ENCODE measurements at regions not wholly inside any gene's neighbourhood (a gene's known extent, or its start where the extent isn't known, plus 50 kb on each side); places are given as distances from the start of the nearest gene placed in this dataset.

DNA sequence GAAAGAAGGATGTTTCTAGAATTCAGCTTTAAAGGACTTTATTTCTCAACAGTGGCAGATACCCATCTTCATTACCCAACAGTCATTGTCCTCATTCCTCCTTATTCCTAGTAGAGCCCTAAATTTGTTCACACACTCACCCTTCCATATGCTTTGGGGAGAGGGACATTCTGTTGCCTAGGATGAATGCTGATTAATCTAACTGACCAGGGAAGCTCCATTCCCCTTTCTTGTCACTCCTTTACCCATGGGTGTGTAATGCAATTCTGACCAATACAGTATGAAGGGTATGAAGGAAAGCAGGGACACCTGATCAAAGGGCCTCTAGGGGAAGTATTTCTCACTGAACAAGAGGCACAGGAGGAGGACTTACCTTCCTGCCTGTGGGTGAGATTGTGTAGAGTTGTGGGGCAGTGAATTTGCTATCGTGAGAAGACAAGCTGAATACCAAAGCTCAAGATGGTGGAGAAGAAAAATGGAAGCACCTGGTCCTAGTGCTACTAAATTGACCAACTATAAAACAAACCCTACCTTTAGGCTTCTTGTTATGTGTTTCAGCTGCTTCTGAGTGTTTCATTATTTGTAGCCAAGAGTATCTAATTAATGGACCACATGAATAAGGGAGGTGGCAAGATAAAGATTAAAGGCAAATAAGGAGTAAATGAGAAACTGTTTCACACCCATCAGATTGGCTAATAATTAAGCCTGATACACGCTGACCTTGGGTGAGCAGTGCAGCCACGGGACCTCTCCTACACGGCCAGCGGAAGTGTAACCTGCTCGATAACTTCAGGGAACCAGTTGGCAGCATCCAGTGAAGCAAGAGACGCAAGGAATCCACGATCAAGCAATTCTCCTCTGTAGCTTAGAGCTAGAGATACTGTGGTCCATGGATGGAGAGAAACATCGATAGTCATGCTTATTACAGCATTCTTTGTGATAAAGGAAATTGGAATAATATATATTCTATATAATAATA is 202.3 kb downstream of the MYCN start:
- Histone ChIP-seq H3K27ac (ENCODE audit: low read depth in 1 of 2, low read length in 2 of 2) (no peak overlapping the region), H3K4me1 (ENCODE audit: control insufficient read depth in 4 of 4, insufficient read depth in 4 of 4, low read length in 3 of 4) (no peaks in the 10 kb centered on the region), H3K4me3 (ENCODE audit: low read depth in 1 of 3, low read length in 3 of 3) (no peak overlapping the region), H3K9ac (ENCODE audit: low read depth in 1 of 2, low read length in 2 of 2) (no peak overlapping the region), H3K27me3 (ENCODE audit: control insufficient read depth in 4 of 4, insufficient read depth in 4 of 4, low read length in 3 of 4) (no peaks in the 10 kb centered on the region), H3K36me3 (ENCODE audit: control insufficient read depth in 4 of 4, insufficient read depth in 3 of 4, low read depth in 1 of 4, low read length in 3 of 4) (no peaks in the 10 kb centered on the region), H3K9me3 (ENCODE audit: control insufficient read depth in 4 of 4, low read length in 3 of 4) (no peaks in the 10 kb centered on the region)
- DNase-seq (ENCODE audit: low spot score), result no peak
- WGBS, result 50% methylated on average over 9 of the region's 9 CpGs
- no peak for TF ChIP-seq GABPA (IDR thresholded peaks at IDR 0.05 in 1 of 2, conservative IDR thresholded peaks at IDR 0.05 in 1 of 2)
- TF ChIP-seq JUND (IDR thresholded peaks at IDR 0.05), result no peak
- no peak for TF ChIP-seq FOXA2 (IDR thresholded peaks at IDR 0.05)
- TF ChIP-seq, protein P1, sequence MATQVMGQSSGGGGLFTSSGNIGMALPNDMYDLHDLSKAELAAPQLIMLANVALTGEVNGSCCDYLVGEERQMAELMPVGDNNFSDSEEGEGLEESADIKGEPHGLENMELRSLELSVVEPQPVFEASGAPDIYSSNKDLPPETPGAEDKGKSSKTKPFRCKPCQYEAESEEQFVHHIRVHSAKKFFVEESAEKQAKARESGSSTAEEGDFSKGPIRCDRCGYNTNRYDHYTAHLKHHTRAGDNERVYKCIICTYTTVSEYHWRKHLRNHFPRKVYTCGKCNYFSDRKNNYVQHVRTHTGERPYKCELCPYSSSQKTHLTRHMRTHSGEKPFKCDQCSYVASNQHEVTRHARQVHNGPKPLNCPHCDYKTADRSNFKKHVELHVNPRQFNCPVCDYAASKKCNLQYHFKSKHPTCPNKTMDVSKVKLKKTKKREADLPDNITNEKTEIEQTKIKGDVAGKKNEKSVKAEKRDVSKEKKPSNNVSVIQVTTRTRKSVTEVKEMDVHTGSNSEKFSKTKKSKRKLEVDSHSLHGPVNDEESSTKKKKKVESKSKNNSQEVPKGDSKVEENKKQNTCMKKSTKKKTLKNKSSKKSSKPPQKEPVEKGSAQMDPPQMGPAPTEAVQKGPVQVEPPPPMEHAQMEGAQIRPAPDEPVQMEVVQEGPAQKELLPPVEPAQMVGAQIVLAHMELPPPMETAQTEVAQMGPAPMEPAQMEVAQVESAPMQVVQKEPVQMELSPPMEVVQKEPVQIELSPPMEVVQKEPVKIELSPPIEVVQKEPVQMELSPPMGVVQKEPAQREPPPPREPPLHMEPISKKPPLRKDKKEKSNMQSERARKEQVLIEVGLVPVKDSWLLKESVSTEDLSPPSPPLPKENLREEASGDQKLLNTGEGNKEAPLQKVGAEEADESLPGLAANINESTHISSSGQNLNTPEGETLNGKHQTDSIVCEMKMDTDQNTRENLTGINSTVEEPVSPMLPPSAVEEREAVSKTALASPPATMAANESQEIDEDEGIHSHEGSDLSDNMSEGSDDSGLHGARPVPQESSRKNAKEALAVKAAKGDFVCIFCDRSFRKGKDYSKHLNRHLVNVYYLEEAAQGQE (IDR thresholded peaks at IDR 0.05), result no peak
- TF ChIP-seq, protein P2, sequence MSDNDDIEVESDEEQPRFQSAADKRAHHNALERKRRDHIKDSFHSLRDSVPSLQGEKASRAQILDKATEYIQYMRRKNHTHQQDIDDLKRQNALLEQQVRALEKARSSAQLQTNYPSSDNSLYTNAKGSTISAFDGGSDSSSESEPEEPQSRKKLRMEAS (IDR thresholded peaks at IDR 0.05), result no peak
- TF ChIP-seq HNF4G (IDR thresholded peaks at IDR 0.05), result no peak

- DNase-seq (ENCODE audit: low spot score), result no peak
- Histone ChIP-seq H3K4me1 (ENCODE audit: control insufficient read depth in 4 of 4, insufficient read depth in 4 of 4, low read length in 3 of 4) (no peaks in the 10 kb centered on the region), H3K36me3 (ENCODE audit: control insufficient read depth in 4 of 4, insufficient read depth in 3 of 4, low read depth in 1 of 4, low read length in 3 of 4) (no peaks in the 10 kb centered on the region), H3K27ac (ENCODE audit: low read depth in 1 of 2, low read length in 2 of 2) (no peak overlapping the region), H3K9ac (ENCODE audit: low read depth in 1 of 2, low read length in 2 of 2) (no peak overlapping the region), H3K9me3 (ENCODE audit: control insufficient read depth in 4 of 4, low read length in 3 of 4) (no peaks in the 10 kb centered on the region), H3K27me3 (ENCODE audit: control insufficient read depth in 4 of 4, insufficient read depth in 4 of 4, low read length in 3 of 4) (no peaks in the 10 kb centered on the region), H3K4me3 (ENCODE audit: low read depth in 1 of 3, low read length in 3 of 3) (no peak overlapping the region)
- TF ChIP-seq YY1 (IDR thresholded peaks at IDR 0.05) (no peak), RXRA (IDR thresholded peaks at IDR 0.05) (no peak), FOXA2 (IDR thresholded peaks at IDR 0.05) (no peak), ATF3 (IDR thresholded peaks at IDR 0.05) (no peak)
- TF ChIP-seq, protein P2 (IDR thresholded peaks at IDR 0.05), result no peak
- 46% methylated on average over 2 of the region's 2 CpGs for WGBS
These were observed 201.2 kb downstream of the MYCN start for GRCh38 chr2:16141641-16141921.

- 89% methylated on average over 7 of the region's 7 CpGs for WGBS
- H3K27ac ChIP-seq (ENCODE audit: low read depth in 1 of 2, low read length in 2 of 2), result no peak overlapping the region
- no peak overlapping the region for H3K9ac ChIP-seq (ENCODE audit: low read depth in 1 of 2, low read length in 2 of 2)
- no peak for DNase-seq (ENCODE audit: low spot score)
- no peaks in the 10 kb centered on the region for H3K4me1 ChIP-seq (ENCODE audit: control insufficient read depth in 4 of 4, insufficient read depth in 4 of 4, low read length in 3 of 4)
- no peaks in the 10 kb centered on the region for H3K27me3 ChIP-seq (ENCODE audit: control insufficient read depth in 4 of 4, insufficient read depth in 4 of 4, low read length in 3 of 4)
- no peak overlapping the region for H3K4me3 ChIP-seq (ENCODE audit: low read depth in 1 of 3, low read length in 3 of 3)
- no peaks in the 10 kb centered on the region for H3K9me3 ChIP-seq (ENCODE audit: control insufficient read depth in 4 of 4, low read length in 3 of 4)
- no peaks in the 10 kb centered on the region for H3K36me3 ChIP-seq (ENCODE audit: control insufficient read depth in 4 of 4, insufficient read depth in 3 of 4, low read depth in 1 of 4, low read length in 3 of 4)
- TF ChIP-seq RXRA (IDR thresholded peaks at IDR 0.05) (no peak), JUND (IDR thresholded peaks at IDR 0.05) (no peak)
These were observed 200.7 kb downstream of the MYCN start for GRCh38 chr2:16140771-16141640.
